ENCODE measurements at regions not wholly inside any gene's neighbourhood (a gene's known extent, or its start where the extent isn't known, plus 50 kb on each side); places are given as distances from the start of the nearest gene placed in this dataset.

DNA sequence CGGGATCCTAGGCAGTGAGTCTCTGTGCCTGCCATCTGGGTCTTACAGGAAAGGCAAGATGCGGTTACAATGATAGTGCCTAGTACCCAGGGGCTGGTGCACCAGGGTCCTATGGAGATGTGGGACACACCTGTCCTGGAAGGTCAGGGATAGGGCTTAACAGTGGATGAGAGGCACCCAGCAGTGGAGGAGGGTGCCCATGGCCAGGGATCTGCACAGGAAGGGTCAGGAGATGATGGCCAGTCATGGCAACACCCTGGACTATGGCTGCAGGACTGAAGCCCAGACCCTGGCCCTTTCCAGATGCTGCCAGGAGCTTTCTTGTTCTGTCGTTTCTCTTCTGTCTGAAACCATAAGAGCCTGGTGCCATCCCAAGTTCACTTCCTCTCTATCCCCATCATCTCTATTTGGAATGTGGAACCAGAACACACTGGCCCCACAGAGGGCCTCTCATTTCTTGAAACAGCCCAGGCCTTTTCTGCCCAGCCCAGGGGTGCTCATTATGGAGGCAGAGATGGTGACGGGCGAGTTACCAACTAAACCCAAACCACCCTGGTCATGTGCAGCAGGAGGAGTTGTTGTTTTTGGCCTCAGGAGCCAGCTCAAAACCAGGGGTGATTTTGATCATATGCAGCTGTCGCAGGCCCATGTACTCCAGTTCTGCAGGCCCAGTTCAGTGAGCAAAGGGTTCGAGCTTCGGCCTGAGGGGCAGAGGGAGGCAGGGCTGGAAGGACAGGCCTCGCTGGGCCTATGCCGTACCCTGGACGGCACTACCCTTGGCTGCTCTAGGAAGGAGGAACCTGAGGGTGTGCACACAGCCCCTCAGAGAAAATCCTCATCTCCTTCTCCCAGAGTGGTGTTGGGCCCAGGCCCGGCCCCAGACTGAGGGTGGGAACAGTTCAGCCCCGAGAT, 52.6 kb upstream of the GDF10 start:
- no peak overlapping the region for H3K4me3 ChIP-seq
- no peaks in the 10 kb centered on the region for H3K27me3 ChIP-seq
- H3K36me3 ChIP-seq, result no peaks in the 10 kb centered on the region
- H3K4me1 ChIP-seq, result no peaks in the 10 kb centered on the region
- no peak for TF ChIP-seq CTCF (IDR thresholded peaks at IDR 0.05)
- ATAC-seq (no peak), DNase-seq (peak in 2 of 4 donors; percentile 32 to 33)
- H3K9me3 ChIP-seq, result no peaks in the 10 kb centered on the region
- intact Hi-C loops (cut with DNase I), result no loop called here
- H3K27ac ChIP-seq, result no peak overlapping the region

GRCh38 chr10:47248386-47249090, 51.5 kb upstream of the GDF10 start:
- Histone ChIP-seq H3K4me3 (no peak overlapping the region), H3K9me3 (no peaks in the 10 kb centered on the region), H3K27ac (no peak overlapping the region), H3K36me3 (no peaks in the 10 kb centered on the region), H3K27me3 (no peaks in the 10 kb centered on the region), H3K4me1 (no peaks in the 10 kb centered on the region)
- DNase-seq (no peak), ATAC-seq (no peak)
- no peak for TF ChIP-seq CTCF (IDR thresholded peaks at IDR 0.05)
- intact Hi-C loops (cut with DNase I), result no loop called here

- no peak overlapping the region for H3K4me3 ChIP-seq
- intact Hi-C loops (cut with DNase I), result no loop called here
- H3K4me1 ChIP-seq, result peaks cover 0 to 5% of the 10 kb centered on the region in 2 donors
- no peaks in the 10 kb centered on the region for H3K36me3 ChIP-seq
- DNase-seq (no peak), ATAC-seq (no peak)
- no peak for TF ChIP-seq CTCF (IDR thresholded peaks at IDR 0.05)
- no peak overlapping the region for H3K27ac ChIP-seq
- no peaks in the 10 kb centered on the region for H3K9me3 ChIP-seq
- no peaks in the 10 kb centered on the region for H3K27me3 ChIP-seq
Measured at GRCh38 chr10:47249881-47250280, 50.1 kb upstream of the GDF10 start.
